Activated CD4-positive, alpha-beta T cell treated with anti-CD3 and anti-CD28 coated beads, Interleukin-2, amount 10 ng/mL, durations not matched to agents 24 days and 14 days (primary cell): ENCODE measurements at regions not wholly inside any gene's neighbourhood (a gene's known extent, or its start where the extent isn't known, plus 50 kb on each side); places are given as distances from the start of the nearest gene placed in this dataset.

Experiments used
- DNase-seq: peaks from one replicate; pipeline ENCODE4 v3.0.0; 2022
- H3K27ac Mint-ChIP-seq: one replicate; pipeline ENCODE4 v1.8.0; 2022; ENCODE audit warnings: mild to moderate bottlenecking, mixed read lengths
- H3K27me3 Mint-ChIP-seq: one replicate; pipeline ENCODE4 v1.8.0; 2022; ENCODE audit warnings: mixed read lengths
- H3K36me3 Mint-ChIP-seq: one replicate; pipeline ENCODE4 v1.8.0; 2022; ENCODE audit warnings: low read depth, mild to moderate bottlenecking, mixed read lengths
- H3K4me1 Mint-ChIP-seq: one replicate; pipeline ENCODE4 v1.8.0; 2021; ENCODE audit warnings: mixed read lengths
- H3K4me3 Mint-ChIP-seq: one replicate; pipeline ENCODE4 v1.8.0; 2022; ENCODE audit warnings: mild to moderate bottlenecking, moderate library complexity, mixed read lengths
- H3K9me3 Mint-ChIP-seq: one replicate; pipeline ENCODE4 v1.8.0; 2021; ENCODE audit warnings: mixed read lengths
- intact Hi-C: fragments of 100-400 bp; cut with micrococcal nuclease; formaldehyde crosslinking; loops from one replicate; pipeline ENCODE4 v1.15.1; 2023

DNA sequence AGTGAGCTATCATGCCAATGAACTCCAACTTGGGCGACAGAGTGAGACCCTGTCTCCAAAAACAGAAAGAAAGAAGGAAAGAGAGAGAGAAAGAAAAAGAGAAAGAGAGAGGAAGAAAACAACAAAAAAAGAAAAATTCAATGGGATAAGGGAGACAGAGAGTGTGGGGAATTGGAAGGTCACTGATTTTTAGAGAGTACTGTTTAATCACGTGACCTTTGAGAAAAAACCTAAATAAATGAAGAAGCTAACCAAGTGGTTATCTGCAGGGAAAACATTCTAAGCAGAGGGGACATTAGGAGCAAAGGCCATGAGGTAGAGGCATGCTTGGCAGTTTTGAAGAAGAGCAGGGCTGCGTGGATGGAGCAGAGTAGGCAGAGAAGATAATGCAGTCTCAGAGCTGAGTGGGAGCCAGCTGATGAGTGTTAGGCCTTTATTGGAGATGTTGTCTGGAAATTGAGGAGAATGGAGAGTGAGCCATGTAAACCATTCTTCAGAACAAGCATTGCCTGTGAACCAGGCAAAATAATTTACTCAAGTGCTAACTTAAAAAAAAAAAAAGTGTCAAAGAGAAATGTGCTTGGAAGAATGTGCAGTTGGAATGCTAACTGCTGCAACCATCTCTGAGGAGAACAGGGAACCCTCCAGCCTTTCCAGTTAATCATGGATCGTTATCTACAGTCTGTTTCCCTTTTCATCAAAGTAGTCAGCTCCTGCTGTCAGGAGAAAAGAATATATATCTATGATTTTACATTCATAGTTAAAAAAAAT, 377.3 kb upstream of the SEMA6D start:
- H3K27me3 Mint-ChIP-seq: no peaks in the 10 kb centered on the region
- H3K9me3 Mint-ChIP-seq: peaks cover 1% of the 10 kb centered on the region
- H3K27ac Mint-ChIP-seq: no peak overlapping the region
- intact Hi-C loops: no loop called here
- no peak for DNase-seq
- no peaks in the 10 kb centered on the region for H3K4me1 Mint-ChIP-seq
- H3K36me3 Mint-ChIP-seq: no peaks in the 10 kb centered on the region
- no peak overlapping the region for H3K4me3 Mint-ChIP-seq

DNA sequence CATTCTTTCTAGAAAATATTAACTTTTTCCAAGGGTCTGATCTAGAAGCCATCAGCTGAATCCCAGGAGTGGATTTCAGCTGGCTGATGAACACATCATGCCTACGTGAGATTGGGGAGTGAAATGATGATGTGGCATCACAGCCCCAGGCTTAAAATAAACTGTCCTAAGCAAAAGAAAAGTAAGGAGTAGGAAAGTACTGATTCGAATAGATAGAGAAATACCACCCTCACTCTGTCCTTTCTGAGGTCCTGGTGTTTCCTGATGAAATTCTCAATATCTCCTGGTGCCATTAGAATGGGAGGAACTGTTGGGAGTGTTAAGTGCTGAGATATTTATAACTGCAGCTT, 376.8 kb upstream of the SEMA6D start:
- no peaks in the 10 kb centered on the region for H3K9me3 Mint-ChIP-seq
- no peak overlapping the region for H3K4me3 Mint-ChIP-seq
- H3K36me3 Mint-ChIP-seq: no peaks in the 10 kb centered on the region
- H3K27me3 Mint-ChIP-seq: no peaks in the 10 kb centered on the region
- no peak overlapping the region for H3K27ac Mint-ChIP-seq
- DNase-seq: no peak
- intact Hi-C loops: no loop called here
- H3K4me1 Mint-ChIP-seq: no peaks in the 10 kb centered on the region

DNA sequence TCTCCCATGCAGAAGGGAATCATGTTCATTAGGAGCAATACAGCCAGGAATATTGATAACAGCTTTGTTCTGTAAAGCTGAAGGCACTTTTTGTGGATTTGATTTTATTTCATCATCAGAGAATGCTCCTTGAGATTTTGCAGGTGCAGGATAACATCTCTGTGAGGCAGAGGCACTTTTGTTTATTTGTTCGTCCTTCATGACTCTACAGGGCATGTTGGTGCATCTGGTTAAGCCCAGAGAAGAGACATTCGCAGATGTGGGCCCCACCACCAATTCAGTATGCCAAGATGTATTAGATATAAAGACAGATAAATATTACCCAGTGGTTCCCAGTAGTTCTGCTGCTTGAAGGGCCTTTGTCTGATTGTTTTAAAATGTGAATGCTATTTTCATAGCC, 368.1 kb upstream of the SEMA6D start:
- Mint-ChIP-seq H3K4me1 (no peaks in the 10 kb centered on the region), H3K36me3 (no peaks in the 10 kb centered on the region), H3K4me3 (no peak overlapping the region), H3K27ac (no peak overlapping the region), H3K9me3 (no peaks in the 10 kb centered on the region), H3K27me3 (no peaks in the 10 kb centered on the region)
- DNase-seq: no peak
- intact Hi-C loops: no loop called here

DNA sequence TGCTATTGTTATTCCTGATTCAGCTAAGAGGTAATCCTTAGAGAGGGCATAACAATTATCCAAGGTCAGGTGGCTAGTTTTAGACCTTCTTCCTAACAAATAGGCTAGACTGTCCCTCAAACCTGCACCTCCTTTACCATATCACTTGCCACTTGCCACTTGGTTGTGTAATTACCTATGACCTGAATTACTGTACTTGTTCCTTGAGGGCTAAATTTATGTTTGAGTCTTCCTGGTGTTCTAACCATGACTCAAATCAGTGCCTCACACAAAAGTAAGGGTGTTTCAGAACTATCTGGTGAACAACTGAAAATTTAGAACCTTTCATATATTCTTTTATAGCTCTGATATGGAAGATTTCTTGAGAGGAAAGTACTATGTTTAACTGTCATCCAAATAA, 365.8 kb upstream of the SEMA6D start:
- Mint-ChIP-seq H3K9me3 (no peaks in the 10 kb centered on the region), H3K36me3 (no peaks in the 10 kb centered on the region), H3K4me3 (no peak overlapping the region), H3K27me3 (no peaks in the 10 kb centered on the region), H3K27ac (no peak overlapping the region), H3K4me1 (no peaks in the 10 kb centered on the region)
- intact Hi-C loops: no loop called here
- no peak for DNase-seq

DNA sequence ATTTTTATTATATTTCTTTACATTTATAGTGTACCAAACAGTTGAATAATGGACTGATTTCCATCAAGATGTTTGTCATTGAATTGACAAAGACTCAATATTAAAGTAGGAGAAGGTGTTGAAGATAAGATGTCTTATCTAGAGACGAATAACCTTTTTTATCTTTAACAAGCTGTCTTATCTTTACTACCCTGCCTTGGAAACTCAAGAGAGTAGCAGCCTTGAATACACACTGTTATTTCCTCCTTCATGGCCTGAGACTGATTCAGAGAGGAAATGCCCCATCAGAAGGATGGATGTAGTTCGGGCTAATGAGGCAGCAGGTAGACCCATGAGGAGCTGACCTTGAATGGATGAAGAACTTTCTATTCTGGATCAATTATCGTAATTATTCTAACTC, 365.1 kb upstream of the SEMA6D start:
- DNase-seq: no peak
- intact Hi-C loops: no loop called here
- Mint-ChIP-seq H3K9me3 (no peaks in the 10 kb centered on the region), H3K4me3 (no peak overlapping the region), H3K36me3 (no peaks in the 10 kb centered on the region), H3K4me1 (no peaks in the 10 kb centered on the region), H3K27ac (no peak overlapping the region), H3K27me3 (no peaks in the 10 kb centered on the region)

DNA sequence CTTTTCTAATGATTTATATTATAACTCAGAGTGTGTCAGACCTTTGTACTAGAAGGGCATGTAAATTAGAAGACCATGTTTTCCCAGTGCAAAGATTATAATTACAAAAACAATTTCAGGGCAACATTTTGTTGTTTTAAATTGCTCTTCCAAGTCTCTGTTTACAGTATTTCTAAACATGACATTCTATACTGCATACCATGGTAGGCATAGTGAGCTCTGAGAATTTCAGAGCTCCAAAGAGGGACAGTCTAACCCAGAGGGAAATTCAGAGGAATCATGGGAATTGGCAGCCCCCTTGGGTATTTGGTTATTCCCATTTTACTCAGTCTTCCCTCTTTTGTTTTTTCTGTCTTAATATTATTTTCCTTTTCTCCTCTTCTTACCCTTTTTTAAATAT, 361.5 kb upstream of the SEMA6D start:
- Mint-ChIP-seq H3K9me3 (no peaks in the 10 kb centered on the region), H3K36me3 (no peaks in the 10 kb centered on the region), H3K4me3 (no peak overlapping the region), H3K27me3 (no peaks in the 10 kb centered on the region), H3K27ac (no peak overlapping the region), H3K4me1 (no peaks in the 10 kb centered on the region)
- intact Hi-C loops: no loop called here
- DNase-seq: no peak

DNA sequence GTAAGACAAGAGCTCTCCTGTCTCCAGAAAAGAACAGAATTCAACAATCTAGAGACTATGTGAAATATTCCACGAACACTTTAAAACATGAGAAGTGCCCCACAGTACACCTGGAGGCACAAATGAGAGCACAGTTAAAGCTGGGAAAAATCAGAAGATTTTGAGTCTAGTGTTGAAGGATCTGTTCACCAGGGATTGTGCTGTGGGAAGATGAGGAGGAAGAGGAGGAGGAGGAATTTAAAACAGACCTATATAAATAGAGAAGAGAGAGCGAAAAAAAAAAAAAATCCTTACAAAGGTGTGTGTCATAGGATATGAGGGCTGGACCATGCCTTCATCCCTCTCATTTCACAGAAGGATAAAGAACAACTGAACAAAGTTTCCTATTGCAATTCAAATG, 361.0 kb upstream of the SEMA6D start:
- no peaks in the 10 kb centered on the region for H3K36me3 Mint-ChIP-seq
- H3K27ac Mint-ChIP-seq: no peak overlapping the region
- H3K4me3 Mint-ChIP-seq: no peak overlapping the region
- H3K4me1 Mint-ChIP-seq: no peaks in the 10 kb centered on the region
- no peak for DNase-seq
- H3K27me3 Mint-ChIP-seq: no peaks in the 10 kb centered on the region
- intact Hi-C loops: no loop called here
- no peaks in the 10 kb centered on the region for H3K9me3 Mint-ChIP-seq

DNA sequence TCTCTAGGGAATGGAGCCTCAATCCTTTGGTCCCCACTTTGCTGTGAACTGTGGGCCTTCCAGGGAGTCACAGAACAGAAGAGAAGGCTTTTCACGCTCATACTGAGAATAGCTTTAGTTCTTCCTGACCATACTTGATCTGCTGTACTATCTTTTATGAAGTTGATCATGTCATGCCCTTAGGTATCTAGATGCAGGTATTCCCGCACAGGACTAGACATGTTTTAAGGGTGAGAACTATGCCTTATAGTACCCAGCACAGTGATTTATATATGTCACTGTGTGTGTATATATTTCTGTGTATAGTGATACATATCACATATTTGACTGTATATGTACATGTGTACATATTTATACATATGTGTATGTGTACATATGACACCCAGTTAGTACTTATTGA, 358.4 kb upstream of the SEMA6D start:
- H3K36me3 Mint-ChIP-seq: no peaks in the 10 kb centered on the region
- no peak overlapping the region for H3K27ac Mint-ChIP-seq
- no peak overlapping the region for H3K4me3 Mint-ChIP-seq
- no peaks in the 10 kb centered on the region for H3K9me3 Mint-ChIP-seq
- intact Hi-C loops: no loop called here
- no peak for DNase-seq
- H3K27me3 Mint-ChIP-seq: no peaks in the 10 kb centered on the region
- H3K4me1 Mint-ChIP-seq: no peaks in the 10 kb centered on the region

DNA sequence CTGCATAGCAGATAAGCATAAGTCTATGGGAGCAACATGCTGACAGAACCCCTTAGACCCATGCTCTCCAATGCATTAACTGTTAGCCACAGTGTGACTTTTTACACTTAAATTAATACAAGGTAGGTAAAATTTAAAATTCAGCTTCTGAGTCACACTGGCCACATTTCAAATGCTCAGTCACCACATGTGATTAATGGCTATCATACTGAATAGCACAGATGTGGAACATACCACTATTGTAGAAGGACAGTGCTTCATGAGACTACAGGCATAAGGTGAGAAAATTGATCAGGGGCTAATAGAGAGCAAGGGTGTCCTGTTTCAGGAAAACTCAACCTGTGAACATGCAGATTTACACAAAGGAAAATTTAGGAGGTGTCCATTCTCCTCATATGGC, 357.0 kb upstream of the SEMA6D start:
- no peak overlapping the region for H3K27ac Mint-ChIP-seq
- H3K4me3 Mint-ChIP-seq: no peak overlapping the region
- intact Hi-C loops: no loop called here
- DNase-seq: no peak
- no peaks in the 10 kb centered on the region for H3K4me1 Mint-ChIP-seq
- no peaks in the 10 kb centered on the region for H3K9me3 Mint-ChIP-seq
- H3K27me3 Mint-ChIP-seq: no peaks in the 10 kb centered on the region
- no peaks in the 10 kb centered on the region for H3K36me3 Mint-ChIP-seq

DNA sequence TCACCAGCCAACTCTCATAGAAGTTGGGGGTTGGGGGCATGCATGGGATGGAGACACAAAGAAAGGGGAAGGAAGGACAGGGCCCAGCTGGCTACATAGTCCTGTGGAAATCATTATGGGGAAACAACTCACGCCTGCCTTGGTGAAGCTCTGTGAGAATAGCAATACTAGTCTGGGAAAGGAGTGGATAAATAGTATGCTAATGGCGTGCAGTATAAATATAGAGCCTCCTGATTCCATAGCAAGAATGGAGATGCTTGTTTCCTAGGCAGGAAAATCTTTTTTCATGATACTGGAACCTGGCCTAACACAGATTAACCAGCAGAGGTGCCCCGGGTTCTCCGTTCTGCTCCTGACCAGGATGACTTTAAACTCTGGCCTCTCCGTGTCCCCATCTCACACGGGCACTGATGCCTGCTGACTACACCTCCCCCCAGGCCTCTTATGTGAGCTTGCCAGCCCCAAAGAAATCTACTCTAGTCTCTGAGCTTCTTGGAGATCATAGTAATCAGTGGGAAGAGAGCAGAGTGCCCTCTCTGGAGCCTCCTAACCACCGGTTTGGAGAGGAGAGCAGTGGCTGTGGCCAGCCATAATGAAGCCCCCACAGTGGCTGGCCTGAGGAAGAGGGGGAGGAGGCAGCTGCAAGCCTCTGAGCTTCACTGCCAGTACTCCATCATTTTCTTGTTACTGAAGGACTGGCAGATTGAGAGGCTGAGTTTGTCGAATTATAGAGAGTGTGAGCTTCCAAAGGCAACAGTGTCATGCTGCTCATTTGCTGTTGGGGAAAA, 355.0 kb upstream of the SEMA6D start:
- Mint-ChIP-seq H3K9me3 (no peaks in the 10 kb centered on the region), H3K4me1 (no peaks in the 10 kb centered on the region), H3K36me3 (no peaks in the 10 kb centered on the region), H3K4me3 (no peak overlapping the region), H3K27me3 (no peaks in the 10 kb centered on the region), H3K27ac (no peak overlapping the region)
- intact Hi-C loops: no loop called here
- no peak for DNase-seq

DNA sequence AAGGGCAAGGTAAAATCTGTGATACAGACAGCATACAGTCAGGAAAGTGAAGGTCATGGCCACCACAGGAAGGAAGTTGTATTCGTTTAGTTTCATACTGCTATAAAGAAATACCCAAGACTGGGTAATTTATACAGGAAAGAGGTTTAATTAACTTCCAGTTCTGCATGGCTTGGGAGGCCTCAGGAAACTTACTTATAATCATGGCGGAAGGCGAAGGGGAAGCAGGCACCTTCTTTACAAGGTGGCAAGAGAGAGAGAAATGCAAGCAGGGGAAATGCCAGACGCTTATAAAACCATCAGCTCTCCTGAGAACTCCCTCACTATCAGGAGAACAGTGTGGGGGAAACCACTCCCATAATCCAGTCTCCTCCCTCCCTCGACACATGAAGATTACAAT, 353.7 kb upstream of the SEMA6D start:
- intact Hi-C loops: no loop called here
- no peaks in the 10 kb centered on the region for H3K9me3 Mint-ChIP-seq
- no peak for DNase-seq
- H3K36me3 Mint-ChIP-seq: no peaks in the 10 kb centered on the region
- H3K4me1 Mint-ChIP-seq: no peaks in the 10 kb centered on the region
- H3K27me3 Mint-ChIP-seq: no peaks in the 10 kb centered on the region
- H3K4me3 Mint-ChIP-seq: no peak overlapping the region
- no peak overlapping the region for H3K27ac Mint-ChIP-seq

DNA sequence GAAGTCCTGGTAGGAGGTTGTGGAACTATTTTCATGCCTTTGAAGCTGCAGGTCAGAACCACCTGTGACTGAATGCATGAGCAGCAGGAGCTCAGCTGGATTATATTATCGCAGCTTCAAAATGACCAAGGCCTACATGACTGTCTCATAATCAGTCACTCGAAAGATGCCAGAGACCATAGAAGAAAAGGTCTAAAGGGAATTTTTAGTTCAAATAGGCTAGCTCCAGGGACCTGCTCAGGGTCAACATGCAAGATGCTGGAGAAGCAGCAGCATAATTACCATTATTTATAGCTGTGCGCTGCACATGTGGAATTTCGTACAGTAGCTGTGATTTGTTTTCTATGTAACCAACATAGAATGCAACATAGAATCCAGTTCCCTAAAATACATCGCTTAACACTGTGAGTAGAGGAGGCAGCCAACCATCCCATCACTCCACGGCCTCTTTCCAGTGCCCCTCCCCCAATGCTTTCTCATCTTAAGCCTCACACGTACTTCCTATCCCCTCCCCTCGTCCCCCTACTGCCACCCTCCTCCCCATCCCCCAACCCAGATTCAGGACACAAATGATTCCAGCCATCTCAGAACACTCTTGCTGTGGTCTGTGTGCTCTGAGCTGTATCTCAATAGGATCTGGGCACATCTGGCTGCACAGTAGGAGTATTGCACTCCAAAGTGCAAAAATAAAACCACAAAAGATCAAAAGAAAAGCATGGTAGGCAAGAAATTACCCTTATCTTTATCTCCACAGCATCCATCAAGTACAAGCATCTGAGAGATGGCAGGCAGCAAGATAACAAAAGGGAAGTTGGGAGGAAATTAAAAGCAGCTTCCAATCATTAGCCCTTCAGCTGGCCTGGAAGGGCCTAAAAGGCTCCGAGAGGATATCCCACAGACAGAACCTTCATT, 352.8 kb upstream of the SEMA6D start:
- H3K9me3 Mint-ChIP-seq: no peaks in the 10 kb centered on the region
- H3K36me3 Mint-ChIP-seq: no peaks in the 10 kb centered on the region
- H3K4me1 Mint-ChIP-seq: no peaks in the 10 kb centered on the region
- no peaks in the 10 kb centered on the region for H3K27me3 Mint-ChIP-seq
- no peak overlapping the region for H3K4me3 Mint-ChIP-seq
- no peak overlapping the region for H3K27ac Mint-ChIP-seq
- no peak for DNase-seq
- intact Hi-C loops: no loop called here

DNA sequence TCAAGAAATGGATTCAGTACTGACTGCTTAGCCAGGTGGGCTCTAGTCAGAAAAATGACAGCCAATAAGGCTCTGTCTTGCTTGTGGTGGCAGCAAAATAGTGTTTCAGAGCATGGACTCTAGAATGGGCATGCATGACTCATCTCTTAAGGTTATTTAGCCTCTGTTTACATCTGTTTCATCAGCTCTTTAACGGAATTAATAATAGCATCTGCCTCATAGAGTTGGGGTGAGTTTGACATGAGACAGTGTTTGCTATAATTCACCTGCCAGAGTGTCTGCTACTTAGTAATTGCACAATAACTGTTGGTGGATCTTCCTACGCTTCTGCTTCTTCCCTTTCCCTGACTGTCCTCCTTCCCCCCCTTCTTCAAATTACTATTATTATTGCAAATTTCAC, 350.4 kb upstream of the SEMA6D start:
- intact Hi-C loops: no loop called here
- H3K9me3 Mint-ChIP-seq: no peaks in the 10 kb centered on the region
- H3K36me3 Mint-ChIP-seq: no peaks in the 10 kb centered on the region
- H3K4me1 Mint-ChIP-seq: no peaks in the 10 kb centered on the region
- no peak for DNase-seq
- H3K27ac Mint-ChIP-seq: no peak overlapping the region
- no peaks in the 10 kb centered on the region for H3K27me3 Mint-ChIP-seq
- H3K4me3 Mint-ChIP-seq: no peak overlapping the region

DNA sequence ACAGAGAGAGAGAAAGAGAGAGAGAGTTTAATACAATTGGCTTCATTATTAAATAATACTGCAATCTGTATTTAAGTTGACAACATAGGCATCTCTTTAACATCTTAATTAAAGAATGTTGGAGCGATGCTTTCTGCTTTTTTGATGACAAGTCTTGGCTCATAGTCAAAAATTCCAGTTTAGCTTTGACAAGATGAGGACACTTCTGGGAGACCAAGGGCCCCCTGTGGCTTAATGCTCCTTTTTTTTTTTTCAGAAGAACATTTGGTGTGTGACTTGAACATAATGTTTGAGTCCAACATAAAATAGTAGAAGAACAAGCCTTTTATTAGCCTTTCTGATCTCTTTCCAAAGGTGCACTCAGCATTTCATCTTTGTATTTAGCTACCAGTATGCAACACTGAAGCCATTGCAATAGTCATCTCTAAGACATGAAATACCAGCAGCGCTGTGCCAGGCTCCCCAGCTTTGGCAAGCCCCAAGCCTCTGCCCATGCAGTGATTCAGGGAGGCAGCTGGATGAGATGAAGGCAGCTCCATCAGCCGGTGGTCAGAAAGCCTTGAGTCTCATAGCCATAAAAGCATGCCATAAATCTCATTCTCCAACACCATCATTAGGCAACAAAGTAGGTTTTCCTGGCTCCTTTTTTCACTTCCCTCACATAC, 349.4 kb upstream of the SEMA6D start:
- Mint-ChIP-seq H3K27ac (no peak overlapping the region), H3K4me1 (no peaks in the 10 kb centered on the region), H3K9me3 (no peaks in the 10 kb centered on the region), H3K36me3 (no peaks in the 10 kb centered on the region), H3K4me3 (no peak overlapping the region), H3K27me3 (no peaks in the 10 kb centered on the region)
- no peak for DNase-seq
- intact Hi-C loops: no loop called here
